Hepatocyte (in vitro differentiated cells): ENCODE measurements at regions not wholly inside any gene's neighbourhood (a gene's known extent, or its start where the extent isn't known, plus 50 kb on each side); places are given as distances from the start of the nearest gene placed in this dataset.

Source experiments
- EZH2 ChIP-seq: fragments of 200-600 bp; sonication (generic); IDR thresholded peaks from 2 replicates; pipeline ENCODE4 v1.6.1; 2016; ENCODE audit warnings: antibody characterized with exemption, mild to moderate bottlenecking, borderline replicate concordance
- TF ChIP-seq, protein P1 (sequence below): fragments of 200-600 bp; sonication (generic); IDR thresholded peaks from 2 replicates; pipeline ENCODE4 v1.5.1; 2016; ENCODE audit warnings: antibody characterized with exemption, mild to moderate bottlenecking; ENCODE audit not compliant: poor library complexity

DNA sequence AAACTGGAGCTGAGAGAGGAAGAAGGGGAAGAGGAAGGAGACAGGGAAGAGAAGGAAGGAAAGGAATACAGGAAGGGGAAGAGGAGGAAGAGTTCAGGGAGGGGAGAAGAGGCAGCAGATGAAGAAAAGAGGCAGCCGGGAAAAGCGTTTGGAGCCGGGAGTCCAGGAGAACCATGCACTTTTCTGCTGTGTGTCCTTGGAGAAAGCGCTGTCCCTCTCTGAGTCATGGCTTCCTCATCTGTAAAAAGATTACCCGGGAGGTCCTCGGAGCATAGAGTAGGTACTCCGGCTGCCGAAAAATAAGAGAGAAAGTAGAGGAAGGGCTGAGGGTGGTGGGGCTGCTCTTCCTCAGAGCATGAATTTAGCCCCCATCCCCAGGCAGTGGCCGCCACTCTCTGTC, 226.9 kb downstream of the MN1 start:
- TF ChIP-seq, protein P1, sequence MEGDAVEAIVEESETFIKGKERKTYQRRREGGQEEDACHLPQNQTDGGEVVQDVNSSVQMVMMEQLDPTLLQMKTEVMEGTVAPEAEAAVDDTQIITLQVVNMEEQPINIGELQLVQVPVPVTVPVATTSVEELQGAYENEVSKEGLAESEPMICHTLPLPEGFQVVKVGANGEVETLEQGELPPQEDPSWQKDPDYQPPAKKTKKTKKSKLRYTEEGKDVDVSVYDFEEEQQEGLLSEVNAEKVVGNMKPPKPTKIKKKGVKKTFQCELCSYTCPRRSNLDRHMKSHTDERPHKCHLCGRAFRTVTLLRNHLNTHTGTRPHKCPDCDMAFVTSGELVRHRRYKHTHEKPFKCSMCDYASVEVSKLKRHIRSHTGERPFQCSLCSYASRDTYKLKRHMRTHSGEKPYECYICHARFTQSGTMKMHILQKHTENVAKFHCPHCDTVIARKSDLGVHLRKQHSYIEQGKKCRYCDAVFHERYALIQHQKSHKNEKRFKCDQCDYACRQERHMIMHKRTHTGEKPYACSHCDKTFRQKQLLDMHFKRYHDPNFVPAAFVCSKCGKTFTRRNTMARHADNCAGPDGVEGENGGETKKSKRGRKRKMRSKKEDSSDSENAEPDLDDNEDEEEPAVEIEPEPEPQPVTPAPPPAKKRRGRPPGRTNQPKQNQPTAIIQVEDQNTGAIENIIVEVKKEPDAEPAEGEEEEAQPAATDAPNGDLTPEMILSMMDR, result no peak
- TF ChIP-seq EZH2, result no peak
